ENCODE measurements at regions not wholly inside any gene's neighbourhood (a gene's known extent, or its start where the extent isn't known, plus 50 kb on each side); places are given as distances from the start of the nearest gene placed in this dataset.

GRCh38 chr12:72986963-72987362 is 714.8 kb downstream of the TRHDE start:
- DNase-seq: no peak
- Mint-ChIP-seq H3K27me3 (ENCODE audit: low read depth) (no peaks in the 10 kb centered on the region), H3K9me3 (no peaks in the 10 kb centered on the region), H3K36me3 (ENCODE audit: insufficient read depth in 1 of 3, low read depth in 3 of 3) (no peaks in the 10 kb centered on the region), H3K4me3 (no peak overlapping the region), H3K4me1 (peaks cover 0 to 3% of the 10 kb centered on the region in 2 experiments; a peak in 1 of 4 replicates), H3K27ac (no peak overlapping the region; a peak in 1 of 7 replicates)
- H4K5ac ChIP-seq (ENCODE audit: insufficient read length, low read depth, low read length): no peak overlapping the region
- H3T11ph ChIP-seq (ENCODE audit: low read length): no peak overlapping the region
- no peaks in the 10 kb centered on the region for H4K20me1 ChIP-seq (ENCODE audit: control insufficient read depth, insufficient read depth, insufficient read length)
- H4K91ac ChIP-seq (ENCODE audit: insufficient read length, low read depth, low read length): no peak overlapping the region
- H2BK120ac ChIP-seq (ENCODE audit: low read depth, low read length, poor library complexity, severe bottlenecking): no peak overlapping the region
- H2BK20ac ChIP-seq (ENCODE audit: low read depth, low read length, poor library complexity, severe bottlenecking): no peak overlapping the region
- no peaks in the 10 kb centered on the region for H3K9me3 ChIP-seq (ENCODE audit: control insufficient read depth, low read depth, low read length)
- H2BK5ac ChIP-seq (ENCODE audit: insufficient read length, low read length): no peak overlapping the region
- H3K4me1 ChIP-seq (ENCODE audit: insufficient read depth, low read length): no peaks in the 10 kb centered on the region
- TF ChIP-seq CTCF (conservative IDR thresholded peaks at IDR 0.05): no peak
- no peak overlapping the region for H2AFZ ChIP-seq (ENCODE audit: low read length)
- no peak overlapping the region for H3K23ac ChIP-seq (ENCODE audit: insufficient read length, low read depth, low read length)
- no peak overlapping the region for H2AK5ac ChIP-seq (ENCODE audit: insufficient read length, low read length)
- no peak overlapping the region for H3K4ac ChIP-seq (ENCODE audit: low read depth, low read length)
- no peaks in the 10 kb centered on the region for H3K79me2 ChIP-seq (ENCODE audit: insufficient read depth, low read length)
- H4K8ac ChIP-seq (replicated peaks; ENCODE audit: insufficient read length, low read depth, low read length): no peak overlapping the region
- H3K9ac ChIP-seq (ENCODE audit: extremely low read depth, insufficient read length, low read length): no peak overlapping the region
- H2BK15ac ChIP-seq (ENCODE audit: low read depth, low read length): no peak overlapping the region
- H3K4me2 ChIP-seq (ENCODE audit: insufficient read depth, insufficient read length, low read length): no peak overlapping the region
- H3K27me3 ChIP-seq (ENCODE audit: insufficient read depth, low read length): no peaks in the 10 kb centered on the region
- WGBS (ENCODE audit: extremely low coverage, insufficient read length, low lambda C conversion rate): no CpG with 5 or more reads among the region's 1 CpG
- H3K18ac ChIP-seq (ENCODE audit: insufficient read length, low read depth, low read length): no peak overlapping the region
- H2BK12ac ChIP-seq (ENCODE audit: insufficient read length, low read depth, low read length): no peak overlapping the region
- H3K79me1 ChIP-seq (ENCODE audit: insufficient read depth, low read depth, low read length, poor library complexity, severe bottlenecking): no peaks in the 10 kb centered on the region
- H3K56ac ChIP-seq (ENCODE audit: insufficient read length, low read depth, low read length): no peak overlapping the region
- H3K14ac ChIP-seq (ENCODE audit: insufficient read depth, low read length): no peak overlapping the region
- H3K27ac ChIP-seq (ENCODE audit: insufficient read length, low read depth, low read length): no peak overlapping the region
- H3K23me2 ChIP-seq (ENCODE audit: insufficient read length, low read depth, low read length, poor library complexity, severe bottlenecking): no peaks in the 10 kb centered on the region

Measured in H9 (cell line).